ENCODE measurements at regions not wholly inside any gene's neighbourhood (a gene's known extent, or its start where the extent isn't known, plus 50 kb on each side); places are given as distances from the start of the nearest gene placed in this dataset.

DNA sequence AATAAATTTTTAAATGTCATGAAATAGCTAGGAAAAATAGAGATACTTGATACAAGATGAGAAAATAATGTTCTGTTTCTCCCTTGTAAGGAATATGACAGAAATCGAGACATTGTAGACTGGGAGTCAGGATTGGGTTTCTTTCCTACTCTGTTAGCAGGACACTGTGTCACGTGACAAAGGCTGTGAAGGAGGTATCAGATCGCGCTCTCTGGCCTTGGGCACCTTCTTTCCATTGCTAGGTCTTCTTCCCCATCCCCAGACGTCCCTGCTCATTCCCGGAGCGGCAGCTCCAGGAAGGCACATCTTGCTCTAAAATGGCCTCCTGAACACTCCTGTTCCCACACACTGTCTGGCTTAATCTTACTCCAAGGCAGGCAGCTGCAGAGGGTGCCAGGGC is 133.4 kb downstream of the TM9SF2 start:
- DNase-seq, result no peak

DNA sequence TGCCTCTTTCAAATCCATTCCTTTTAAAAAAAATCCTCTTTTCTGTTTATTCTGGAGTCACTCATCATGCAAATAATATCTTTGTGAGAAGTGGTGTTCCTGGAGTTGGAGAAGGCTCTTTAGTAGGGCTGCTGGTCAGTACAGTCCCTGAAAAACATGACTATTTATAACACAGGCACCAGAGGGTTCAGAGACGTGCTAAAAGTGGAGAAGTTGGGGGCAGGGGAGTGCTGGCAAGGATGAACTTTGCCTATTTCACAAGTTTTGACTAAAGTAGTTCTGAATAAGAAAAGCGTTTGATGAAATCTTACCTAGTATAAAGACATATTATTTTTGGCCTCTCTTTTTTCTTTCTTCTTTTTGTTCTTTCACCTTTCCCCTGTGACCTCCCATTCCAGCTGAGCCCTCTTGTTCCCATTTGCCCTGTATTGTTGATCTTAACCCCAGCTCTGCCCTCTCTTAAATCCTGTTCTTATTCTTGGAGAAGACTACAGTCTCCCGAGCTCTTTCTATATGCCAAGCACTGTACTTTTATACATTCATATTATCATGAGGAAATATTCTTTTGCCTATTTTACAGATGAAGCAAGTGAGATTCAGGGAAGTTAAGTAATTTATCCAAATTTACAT is 129.1 kb downstream of the TM9SF2 start:
- DNase-seq, result no peak

DNA sequence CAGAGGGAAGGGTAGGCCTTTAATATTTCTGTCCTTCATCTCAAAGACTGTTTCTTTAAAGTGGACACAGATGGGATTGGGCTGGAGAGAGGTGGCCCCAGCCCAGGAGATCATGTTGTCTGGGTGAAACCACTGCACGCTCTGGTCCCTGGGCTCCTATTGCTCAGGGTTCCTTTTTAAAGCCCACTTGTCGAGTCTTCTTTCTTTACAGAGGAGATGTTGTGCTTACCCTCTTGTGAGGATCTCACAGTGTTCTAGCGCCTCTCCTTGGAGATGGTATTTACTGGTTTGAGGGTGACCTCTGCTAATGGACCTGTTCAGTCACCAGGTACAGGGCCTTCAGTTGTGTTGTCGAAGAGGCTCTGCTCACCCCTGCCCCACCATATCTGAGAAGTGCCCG is 128.4 kb downstream of the TM9SF2 start:
- no peak for DNase-seq

DNA sequence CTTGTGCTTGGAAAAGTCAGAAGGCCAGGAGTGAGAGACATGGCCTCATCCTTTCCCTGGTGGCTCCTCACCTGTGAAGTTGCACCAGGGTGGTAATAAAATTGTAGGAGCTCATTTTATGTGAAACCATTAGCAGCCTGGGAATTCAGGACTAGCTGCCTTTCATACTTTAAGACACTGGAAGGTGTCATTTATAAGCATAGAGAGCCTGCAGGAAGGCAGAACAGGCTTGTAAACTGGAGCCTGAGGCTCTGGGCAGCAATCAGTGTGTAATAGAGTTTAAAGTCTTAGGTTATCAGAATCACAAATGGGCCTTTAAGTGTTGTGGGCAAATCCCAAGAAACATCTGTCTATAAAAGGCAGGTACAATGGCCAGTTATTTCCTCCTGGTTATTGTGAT is 127.2 kb downstream of the TM9SF2 start:
- DNase-seq, result no peak

DNA sequence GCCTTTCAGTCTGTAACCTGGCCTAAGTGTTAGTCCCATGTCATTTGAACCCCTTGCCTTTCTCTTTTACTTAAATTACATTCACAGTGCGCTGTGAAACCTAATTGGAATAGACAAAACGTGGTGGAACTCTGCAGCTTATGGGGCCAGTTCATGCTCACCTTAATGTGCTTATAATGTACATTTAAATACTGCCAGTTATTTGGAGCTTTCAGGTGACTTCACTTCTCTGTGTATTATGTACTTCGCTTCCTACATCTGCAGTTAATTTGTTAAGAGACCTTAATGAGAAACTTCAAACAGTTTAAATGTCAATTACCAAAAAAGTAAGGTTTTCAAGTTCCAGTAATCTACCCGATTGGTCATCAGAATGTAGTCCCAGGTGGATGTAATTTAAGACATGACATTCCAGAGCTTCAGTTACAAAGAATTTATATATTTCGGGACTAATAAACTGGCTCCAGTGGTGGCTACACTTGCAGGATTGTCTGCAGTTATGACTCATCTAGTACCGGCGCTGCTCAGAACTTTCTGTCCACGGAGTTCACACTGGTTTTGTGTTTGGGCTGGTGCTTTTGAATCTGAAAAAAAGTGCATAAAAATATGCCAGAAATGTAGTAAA is 125.3 kb downstream of the TM9SF2 start:
- DNase-seq, result no peak

DNA sequence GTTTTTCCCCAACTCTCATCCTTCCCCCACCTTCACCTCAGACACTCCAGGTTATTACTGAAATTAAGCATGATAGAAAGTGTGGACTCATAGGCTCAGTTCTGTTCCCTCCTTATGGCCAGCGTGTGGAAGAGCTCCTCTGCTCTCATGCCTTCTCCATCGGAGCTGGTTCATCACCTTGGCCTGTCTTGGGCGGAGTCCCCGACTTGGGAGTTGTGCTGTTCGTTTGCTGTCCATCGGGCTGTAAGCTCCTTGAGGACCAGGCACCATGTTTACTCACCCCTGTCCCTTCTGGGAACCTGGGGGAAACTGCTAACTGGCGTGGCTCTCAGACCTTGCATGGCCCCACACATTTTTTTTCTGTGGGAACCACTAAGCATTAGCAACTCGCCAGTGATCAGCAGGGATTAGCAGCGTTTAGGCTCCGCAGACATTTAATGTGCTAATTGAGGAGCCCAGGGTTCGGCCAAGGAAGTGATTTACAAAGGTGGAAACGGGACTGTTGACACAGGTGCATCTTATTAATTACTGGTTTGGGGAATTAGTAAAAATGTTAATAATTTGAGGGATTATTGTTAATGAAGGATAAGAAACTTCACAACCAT is 123.8 kb downstream of the TM9SF2 start:
- DNase-seq, result no peak

DNA sequence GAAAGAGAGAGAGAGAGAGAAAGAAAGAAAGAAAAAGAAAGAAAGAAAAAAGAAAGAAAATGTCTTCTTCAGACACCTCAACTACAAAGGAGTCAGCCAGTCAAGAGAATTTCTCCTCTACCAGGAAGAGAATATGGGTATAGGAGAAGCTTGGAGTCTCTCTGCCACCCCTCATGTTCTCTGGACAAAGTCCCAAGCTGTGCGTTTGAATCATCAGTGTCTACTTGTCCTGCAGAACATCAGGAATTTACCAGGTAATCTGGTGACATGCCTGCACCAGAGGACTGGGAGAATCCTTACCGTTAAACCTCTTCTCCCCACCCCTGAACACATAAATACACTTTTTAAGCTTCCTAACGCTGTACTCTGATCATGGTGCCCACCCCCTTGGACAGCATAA is 119.5 kb downstream of the TM9SF2 start:
- DNase-seq, result no peak

DNA sequence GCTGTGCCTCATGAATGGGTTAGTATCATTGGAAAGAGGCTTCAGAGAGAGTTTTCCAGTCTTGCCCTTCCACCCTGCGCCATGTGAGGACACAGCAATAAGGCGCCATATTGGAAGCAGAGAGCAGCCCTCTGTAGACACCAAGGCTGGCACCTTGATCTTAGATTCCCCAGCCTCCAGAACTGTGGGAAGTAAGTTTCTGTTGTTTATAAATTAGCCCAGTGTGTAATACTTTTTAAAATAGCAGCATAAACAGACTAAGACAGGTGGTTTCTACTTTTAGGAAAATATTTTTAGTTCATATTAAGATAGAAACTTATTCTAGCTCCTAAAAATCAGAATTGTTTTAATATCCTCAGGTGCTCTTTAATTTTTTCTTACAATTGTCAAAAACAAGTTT is 117.9 kb downstream of the TM9SF2 start:
- DNase-seq, result no peak

DNA sequence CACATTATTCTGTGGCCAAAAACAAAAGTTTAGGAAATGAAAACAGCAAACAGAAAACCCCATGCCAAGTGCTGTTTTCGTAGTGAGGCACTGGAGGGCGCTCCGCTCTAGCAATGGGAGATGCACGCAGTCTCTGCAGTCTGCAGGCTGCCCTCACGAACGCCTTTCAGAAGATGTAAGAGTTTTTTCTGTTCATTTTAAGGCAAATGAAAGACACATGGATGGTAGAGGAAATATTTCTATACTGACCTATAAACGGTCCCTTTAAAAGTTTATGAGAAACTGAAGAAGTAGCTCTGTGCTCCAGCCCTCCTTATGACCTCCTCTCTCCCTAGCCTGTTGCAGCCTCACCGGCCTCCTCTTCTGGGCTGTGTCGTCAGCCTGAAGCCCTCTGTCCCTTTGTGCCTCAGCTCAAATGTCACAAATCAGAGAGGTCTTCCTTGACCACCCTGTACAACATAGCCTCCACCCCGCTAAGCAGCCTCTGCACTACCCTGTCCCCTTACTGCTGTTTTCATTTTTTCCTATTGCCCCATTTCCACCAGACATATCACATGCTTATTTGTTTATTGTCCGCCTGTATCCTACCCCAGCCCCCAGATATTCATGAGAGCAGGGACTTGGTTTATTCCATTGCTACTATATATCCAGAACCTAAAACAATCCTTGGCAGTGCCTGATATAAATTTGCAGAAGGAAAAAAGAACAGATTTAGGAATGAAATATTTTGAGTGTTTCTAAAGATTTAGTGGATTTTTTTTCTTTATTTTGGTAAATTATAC is 116.4 kb downstream of the TM9SF2 start:
- peak; percentile 28 for DNase-seq

DNA sequence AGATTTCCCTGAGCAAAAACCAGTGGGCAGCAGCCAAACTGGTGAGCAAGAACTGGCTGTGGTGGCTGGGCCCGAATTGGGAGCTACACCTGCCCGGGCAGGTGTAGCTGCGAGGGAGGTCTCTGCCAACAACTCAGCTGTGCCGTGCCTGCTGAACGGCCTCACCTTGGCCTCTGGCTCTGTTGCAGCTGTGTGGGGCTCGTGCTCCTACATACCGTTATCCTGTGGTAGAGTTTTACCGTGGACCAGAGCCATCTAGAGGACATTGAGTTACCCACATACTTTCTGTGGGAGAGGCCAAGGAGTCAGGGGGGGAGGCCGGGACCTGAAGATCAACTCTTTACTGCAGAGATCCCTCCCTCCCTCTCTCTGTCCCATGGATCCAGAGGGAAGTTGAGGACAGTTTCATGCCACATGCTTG is 113.2 kb downstream of the TM9SF2 start:
- DNase-seq, result peak; percentile 13
